ENCODE measurements at regions not wholly inside any gene's neighbourhood (a gene's known extent, or its start where the extent isn't known, plus 50 kb on each side); places are given as distances from the start of the nearest gene placed in this dataset.
"Not testable (repeated sequence)": the region's sequence is repeated elsewhere in the genome, so short reads cannot be mapped to it uniquely, and the experiment has no call there.

- H3K4me3 ChIP-seq (replicated peaks in 1 of 2; ENCODE audit: low read depth in 2 of 2, low read length in 2 of 2), result no peak overlapping the region
- no peak for TF ChIP-seq CTCF (IDR thresholded peaks at IDR 0.05; ENCODE audit: low read depth, low read length)
- DNase-seq (ENCODE audit: low read depth in 2 of 2), result no peak
Observed at GRCh38 chr10:8314486-8314885, 260.0 kb downstream of the GATA3 start.

GRCh38 chr10:8315619-8316021 lies 261.1 kb downstream of the GATA3 start:
- H3K4me3 ChIP-seq (replicated peaks in 1 of 2; ENCODE audit: low read depth in 2 of 2, low read length in 2 of 2), result no peak overlapping the region
- no peak for DNase-seq (ENCODE audit: low read depth in 2 of 2)
- no peak for TF ChIP-seq CTCF (IDR thresholded peaks at IDR 0.05; ENCODE audit: low read depth, low read length)

- DNase-seq (ENCODE audit: low read depth in 2 of 2), result no peak
- no peak for TF ChIP-seq CTCF (IDR thresholded peaks at IDR 0.05; ENCODE audit: low read depth, low read length)
- H3K4me3 ChIP-seq (replicated peaks in 1 of 2; ENCODE audit: low read depth in 2 of 2, low read length in 2 of 2), result no peak overlapping the region
Observed at GRCh38 chr10:8316284-8316683, 261.8 kb downstream of the GATA3 start.

- not testable (repeated sequence) for H3K4me3 ChIP-seq (replicated peaks in 1 of 2; ENCODE audit: low read depth in 2 of 2, low read length in 2 of 2); DNase-seq (ENCODE audit: low read depth in 2 of 2)
Observed at GRCh38 chr10:8318429-8318828, 263.9 kb downstream of the GATA3 start.

- TF ChIP-seq CTCF (IDR thresholded peaks at IDR 0.05; ENCODE audit: low read depth, low read length), result no peak
- no peak overlapping the region for H3K4me3 ChIP-seq (replicated peaks in 1 of 2; ENCODE audit: low read depth in 2 of 2, low read length in 2 of 2)
Observed at GRCh38 chr10:8318956-8319355, 264.5 kb downstream of the GATA3 start.

GRCh38 chr10:8319704-8320103 lies 265.2 kb downstream of the GATA3 start:
- no peak for DNase-seq (ENCODE audit: low read depth in 2 of 2)
- no peak for TF ChIP-seq CTCF (IDR thresholded peaks at IDR 0.05; ENCODE audit: low read depth, low read length)
- no peak overlapping the region for H3K4me3 ChIP-seq (replicated peaks in 1 of 2; ENCODE audit: low read depth in 2 of 2, low read length in 2 of 2)

More at GRCh38 chr10:8318956-8319355, 264.5 kb downstream of the GATA3 start:
- no peak for DNase-seq (ENCODE audit: low read depth in 2 of 2)

GRCh38 chr10:8321990-8322389 lies 267.5 kb downstream of the GATA3 start:
- DNase-seq (ENCODE audit: low read depth in 2 of 2), result no peak
- no peak overlapping the region for H3K4me3 ChIP-seq (replicated peaks in 1 of 2; ENCODE audit: low read depth in 2 of 2, low read length in 2 of 2)
- TF ChIP-seq CTCF (IDR thresholded peaks at IDR 0.05; ENCODE audit: low read depth, low read length), result no peak
